Esophagus squamous epithelium (tissue), 5 donors: ENCODE measurements at regions not wholly inside any gene's neighbourhood (a gene's known extent, or its start where the extent isn't known, plus 50 kb on each side); places are given as distances from the start of the nearest gene placed in this dataset.

Source experiments
- DNase-seq: peaks from one replicate; lab custom pipeline; 2025; lab: John Stamatoyannopoulos, UW
- H3K27ac ChIP-seq, 4 donors: fragments of 200-600 bp; sonication (generic); one replicate each; pipeline ENCODE4 v1.5.1; 2016 to 2019; ENCODE audit warnings: mild to moderate bottlenecking in 1 of 4
- H3K27me3 ChIP-seq, 4 donors: fragments of 200-600 bp; sonication (generic); 1 replicate in 3 of 4; 2 replicates in 1 of 4; pipeline versions ENCODE4 v1.5.1 to v1.6.0; 2017 to 2021; ENCODE audit warnings: antibody characterized with exemption in 1 of 4
- H3K36me3 ChIP-seq, 3 donors: fragments of 200-600 bp; sonication (generic); one replicate each; pipeline ENCODE4 v1.5.1; 2016 to 2019
- H3K4me1 ChIP-seq, 3 donors: fragments of 200-600 bp; sonication (generic); one replicate each; pipeline ENCODE4 v1.5.1; 2017 to 2019
- H3K4me3 ChIP-seq, 4 donors: fragments of 200-600 bp; sonication (generic); 1 replicate in 3 of 4; 2 replicates in 1 of 4; pipeline ENCODE4 v1.5.1; 2016 to 2019; ENCODE audit warnings: mild to moderate bottlenecking in 2 of 4, moderate library complexity in 1 of 4
- H3K9me3 ChIP-seq, 3 donors: fragments of 200-600 bp; sonication (generic); one replicate each; pipeline ENCODE4 v1.5.1; 2016 to 2019
- POLR2A ChIP-seq, 4 donors: fragments of 450-650 bp; IDR thresholded peaks; one replicate each; pipeline ENCODE4 v1.6.1; 2017; ENCODE audit warnings: antibody characterized with exemption in 4 of 4, mild to moderate bottlenecking in 4 of 4, moderate library complexity in 3 of 4
- WGBS, 2 donors: methylation state at CpG; one replicate each; pipeline ENCODE4 v1.1.5; 2018; 5-methylcytosine and 5-hydroxymethylcytosine counted together
- intact Hi-C: fragments of 100-400 bp; cut with DNase I; formaldehyde crosslinking; loops from one replicate; pipeline ENCODE4 v1.15.0; 2022
- TF ChIP-seq, protein P1 (sequence below), 6 experiments: fragments of 450-650 bp in 4 of 6; fragments of 200-600 bp in 2 of 6; sonication (generic) in 2 of 6; IDR thresholded peaks; one replicate each; pipeline ENCODE4 v1.5.1; 2016 to 2019; ENCODE audit warnings: antibody characterized with exemption in 6 of 6, mild to moderate bottlenecking in 4 of 6, moderate library complexity in 4 of 6
- donor health status: DM: yes; HTN: yes; CAD: no.

DNA sequence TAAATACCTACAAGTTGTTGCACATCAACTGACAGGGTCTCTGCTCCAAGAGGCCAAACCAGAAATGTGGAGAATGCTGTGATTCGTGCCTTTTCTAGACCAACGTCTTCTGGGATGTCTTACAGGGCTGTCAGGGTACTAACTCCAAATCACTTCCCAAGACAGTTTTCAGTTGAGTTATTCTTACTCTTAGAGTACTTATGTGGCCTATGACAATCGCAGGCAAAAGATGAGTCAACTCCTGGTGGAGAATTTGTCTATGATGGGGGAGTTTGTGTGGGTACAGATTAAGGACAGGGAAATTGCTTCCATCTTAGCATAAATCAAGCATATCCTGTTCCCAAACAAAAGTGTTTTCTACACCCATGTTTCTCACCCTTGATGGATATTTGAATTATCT is 734.8 kb downstream of the TNS3 start:
- H3K27me3 ChIP-seq: no peaks in the 10 kb centered on the region
- H3K36me3 ChIP-seq: no peaks in the 10 kb centered on the region
- H3K9me3 ChIP-seq: no peaks in the 10 kb centered on the region
- H3K4me1 ChIP-seq: no peaks in the 10 kb centered on the region
- intact Hi-C loops: no loop called here
- TF ChIP-seq, protein P1, sequence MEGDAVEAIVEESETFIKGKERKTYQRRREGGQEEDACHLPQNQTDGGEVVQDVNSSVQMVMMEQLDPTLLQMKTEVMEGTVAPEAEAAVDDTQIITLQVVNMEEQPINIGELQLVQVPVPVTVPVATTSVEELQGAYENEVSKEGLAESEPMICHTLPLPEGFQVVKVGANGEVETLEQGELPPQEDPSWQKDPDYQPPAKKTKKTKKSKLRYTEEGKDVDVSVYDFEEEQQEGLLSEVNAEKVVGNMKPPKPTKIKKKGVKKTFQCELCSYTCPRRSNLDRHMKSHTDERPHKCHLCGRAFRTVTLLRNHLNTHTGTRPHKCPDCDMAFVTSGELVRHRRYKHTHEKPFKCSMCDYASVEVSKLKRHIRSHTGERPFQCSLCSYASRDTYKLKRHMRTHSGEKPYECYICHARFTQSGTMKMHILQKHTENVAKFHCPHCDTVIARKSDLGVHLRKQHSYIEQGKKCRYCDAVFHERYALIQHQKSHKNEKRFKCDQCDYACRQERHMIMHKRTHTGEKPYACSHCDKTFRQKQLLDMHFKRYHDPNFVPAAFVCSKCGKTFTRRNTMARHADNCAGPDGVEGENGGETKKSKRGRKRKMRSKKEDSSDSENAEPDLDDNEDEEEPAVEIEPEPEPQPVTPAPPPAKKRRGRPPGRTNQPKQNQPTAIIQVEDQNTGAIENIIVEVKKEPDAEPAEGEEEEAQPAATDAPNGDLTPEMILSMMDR (IDR thresholded peaks at IDR 0.05): no peak
- no peak for TF ChIP-seq POLR2A (IDR thresholded peaks at IDR 0.05)
- H3K27ac ChIP-seq: no peak overlapping the region
- 89 to 95% methylated on average over 3 of the region's 3 CpGs for WGBS, 2 donors
- no peak for DNase-seq
- H3K4me3 ChIP-seq: no peak overlapping the region

- intact Hi-C loops: no loop called here
- Histone ChIP-seq H3K4me1 (no peaks in the 10 kb centered on the region), H3K9me3 (no peaks in the 10 kb centered on the region), H3K4me3 (no peak overlapping the region), H3K36me3 (no peaks in the 10 kb centered on the region), H3K27ac (no peak overlapping the region), H3K27me3 (no peaks in the 10 kb centered on the region)
- DNase-seq: no peak
- 65 to 82% methylated on average over 3 of the region's 3 CpGs for WGBS, 2 donors
- TF ChIP-seq, protein P1 (IDR thresholded peaks at IDR 0.05): no peak
- TF ChIP-seq POLR2A (IDR thresholded peaks at IDR 0.05): no peak
Observed at GRCh38 chr7:46844486-46844885, 737.4 kb downstream of the TNS3 start.

GRCh38 chr7:46841248-46841647 is 740.7 kb downstream of the TNS3 start:
- WGBS, 2 donors: 84 to 93% methylated on average over 3 of the region's 3 CpGs
- TF ChIP-seq, protein P1 (IDR thresholded peaks at IDR 0.05): no peak
- no peak for TF ChIP-seq POLR2A (IDR thresholded peaks at IDR 0.05)

GRCh38 chr7:46839651-46840050 is 742.3 kb downstream of the TNS3 start:
- intact Hi-C loops: no loop called here
- no peak for TF ChIP-seq POLR2A (IDR thresholded peaks at IDR 0.05)
- TF ChIP-seq, protein P1 (IDR thresholded peaks at IDR 0.05): no peak
- Histone ChIP-seq H3K27ac (no peak overlapping the region), H3K4me1 (no peaks in the 10 kb centered on the region), H3K9me3 (no peaks in the 10 kb centered on the region), H3K27me3 (no peaks in the 10 kb centered on the region), H3K36me3 (no peaks in the 10 kb centered on the region), H3K4me3 (no peak overlapping the region)
- DNase-seq: no peak
- 34 to 47% methylated on average over 3 of the region's 3 CpGs for WGBS, 2 donors

More at GRCh38 chr7:46841248-46841647, 740.7 kb downstream of the TNS3 start:
- Histone ChIP-seq H3K27me3 (no peaks in the 10 kb centered on the region), H3K36me3 (no peaks in the 10 kb centered on the region), H3K27ac (no peak overlapping the region), H3K4me3 (no peak overlapping the region), H3K9me3 (no peaks in the 10 kb centered on the region), H3K4me1 (no peaks in the 10 kb centered on the region)
- intact Hi-C loops: no loop called here
- DNase-seq: no peak

DNA sequence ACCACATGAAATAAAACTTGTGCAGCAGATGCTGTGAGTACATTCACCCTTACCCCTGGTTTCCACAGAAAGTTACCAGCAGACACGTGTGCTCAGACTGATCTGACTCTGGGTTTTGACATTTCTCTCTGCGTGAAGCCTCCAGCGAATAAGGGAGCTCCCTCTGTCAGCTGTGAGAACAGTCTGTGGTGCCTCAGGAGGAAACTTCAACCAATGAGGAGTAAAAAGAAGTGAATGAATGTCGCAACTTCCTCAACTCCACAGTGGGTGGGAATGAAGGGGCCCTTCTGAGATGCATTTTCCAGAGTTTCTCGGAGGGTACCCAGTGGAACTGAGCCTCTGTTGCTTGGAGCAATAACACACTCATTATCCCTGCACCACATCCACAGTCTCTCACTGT is 743.4 kb downstream of the TNS3 start:
- Histone ChIP-seq H3K27me3 (no peaks in the 10 kb centered on the region), H3K4me1 (no peaks in the 10 kb centered on the region), H3K36me3 (no peaks in the 10 kb centered on the region), H3K4me3 (no peak overlapping the region), H3K9me3 (no peaks in the 10 kb centered on the region), H3K27ac (no peak overlapping the region)
- intact Hi-C loops: no loop called here
- DNase-seq: no peak
- WGBS, 2 donors: 79 to 88% methylated on average over 5 of the region's 5 CpGs
- TF ChIP-seq, protein P1 (IDR thresholded peaks at IDR 0.05): no peak
- TF ChIP-seq POLR2A (IDR thresholded peaks at IDR 0.05): no peak
